HL-60/S4 (cell line): ENCODE measurements at regions not wholly inside any gene's neighbourhood (a gene's known extent, or its start where the extent isn't known, plus 50 kb on each side); places are given as distances from the start of the nearest gene placed in this dataset.

ENCODE experiments used
- in situ Hi-C: fragments of 300-500 bp; cut with MboI; formaldehyde crosslinking; loops from 2 replicates; pipeline ENCODE4 v1.14.3; 2022; ENCODE audit warnings: low sequenced_read_pairs

DNA sequence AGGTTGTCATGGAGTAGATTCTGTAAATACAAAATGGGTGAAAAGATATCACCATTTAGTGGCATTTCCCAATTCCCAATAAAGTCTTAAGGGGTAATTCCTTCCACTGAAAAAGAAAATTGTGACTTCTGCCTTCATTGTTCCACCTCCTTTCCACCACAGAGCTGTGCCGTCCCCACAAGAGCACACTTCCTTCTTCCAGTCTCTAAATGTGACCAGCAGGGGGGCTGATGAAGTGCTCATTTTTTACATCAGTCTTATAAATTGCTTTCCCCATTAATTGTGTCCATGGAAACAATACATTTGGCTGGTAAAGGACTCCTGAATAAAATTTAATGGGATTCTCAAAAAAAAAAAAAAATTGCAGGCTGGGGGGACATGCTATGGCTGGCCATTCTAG is 260.8 kb upstream of the PSMD7 start:
- in situ Hi-C loops: no loop called here

- in situ Hi-C loops: no loop called here
Observed at GRCh38 chr16:74034862-74035261, 261.8 kb upstream of the PSMD7 start.

- in situ Hi-C loops: no loop called here
Observed at GRCh38 chr16:74034200-74034599, 262.4 kb upstream of the PSMD7 start.

GRCh38 chr16:74033441-74033995 is 263.1 kb upstream of the PSMD7 start:
- in situ Hi-C loops: no loop called here

DNA sequence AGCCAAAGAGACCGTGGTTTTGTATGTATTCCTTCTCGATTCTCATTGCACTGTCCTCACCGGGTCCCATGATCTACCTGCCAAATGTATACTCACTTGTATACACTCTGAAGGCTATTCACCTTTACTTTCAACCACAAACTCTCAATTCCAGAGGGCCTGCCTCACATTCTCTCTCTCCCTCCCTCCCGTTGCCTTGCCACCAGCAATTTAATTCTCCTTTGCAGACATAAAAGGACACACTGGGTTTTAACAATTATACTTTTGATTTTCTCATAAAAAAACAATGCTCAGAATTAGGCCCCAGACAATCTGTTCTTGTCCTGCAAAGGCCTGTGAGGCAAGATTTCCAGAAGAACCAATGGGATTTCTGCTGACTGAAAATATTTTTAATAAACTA is 265.1 kb upstream of the PSMD7 start:
- in situ Hi-C loops: no loop called here

GRCh38 chr16:74030000-74030706 is 266.5 kb upstream of the PSMD7 start:
- in situ Hi-C loops: no loop called here

- in situ Hi-C loops: no loop called here
Observed at GRCh38 chr16:74029115-74029792, 267.4 kb upstream of the PSMD7 start.

DNA sequence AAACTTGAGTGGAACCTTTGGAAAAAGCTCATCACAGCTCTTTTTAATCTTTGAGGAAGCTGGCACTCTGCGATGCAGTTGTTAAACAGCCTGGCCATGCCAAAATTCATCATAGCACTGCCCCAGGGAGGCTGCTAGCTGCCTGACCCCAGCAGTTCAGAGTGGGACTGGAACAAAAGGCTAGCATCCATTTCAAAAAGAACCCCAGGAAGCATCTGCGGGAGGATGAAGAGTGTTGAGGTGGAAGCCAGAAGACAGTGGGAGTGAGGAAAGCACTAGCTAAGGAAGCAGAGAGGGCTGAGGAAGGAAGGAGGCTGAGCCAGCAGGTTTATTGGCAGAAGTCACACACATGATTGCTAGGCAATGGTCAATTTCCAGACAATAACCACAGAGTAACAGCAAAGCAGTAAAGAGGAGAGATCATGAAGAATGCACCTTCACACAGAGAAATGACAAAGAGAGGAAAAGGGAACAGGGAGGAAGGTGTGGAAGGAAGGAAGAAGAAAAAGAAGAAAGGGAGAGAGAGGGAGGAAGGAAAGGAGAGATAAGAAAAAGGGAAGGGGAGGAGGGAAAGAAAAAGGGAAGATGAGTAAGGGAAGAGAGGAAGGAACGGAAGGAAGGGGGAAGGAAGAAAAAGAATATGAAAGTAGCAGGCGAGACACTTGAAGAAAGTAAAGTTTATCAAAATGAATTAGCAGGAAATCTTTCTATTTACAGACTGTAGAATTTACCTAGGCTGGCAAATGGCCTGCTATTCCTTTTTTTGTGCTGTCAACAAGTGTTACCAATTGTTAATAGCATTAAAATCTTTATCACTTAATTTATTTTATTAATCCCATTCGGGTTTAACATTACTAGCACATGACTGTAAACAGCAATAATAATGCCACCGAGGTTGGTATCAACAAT is 270.0 kb upstream of the PSMD7 start:
- in situ Hi-C loops: no loop called here

GRCh38 chr16:74024953-74025352 is 271.7 kb upstream of the PSMD7 start:
- in situ Hi-C loops: no loop called here

DNA sequence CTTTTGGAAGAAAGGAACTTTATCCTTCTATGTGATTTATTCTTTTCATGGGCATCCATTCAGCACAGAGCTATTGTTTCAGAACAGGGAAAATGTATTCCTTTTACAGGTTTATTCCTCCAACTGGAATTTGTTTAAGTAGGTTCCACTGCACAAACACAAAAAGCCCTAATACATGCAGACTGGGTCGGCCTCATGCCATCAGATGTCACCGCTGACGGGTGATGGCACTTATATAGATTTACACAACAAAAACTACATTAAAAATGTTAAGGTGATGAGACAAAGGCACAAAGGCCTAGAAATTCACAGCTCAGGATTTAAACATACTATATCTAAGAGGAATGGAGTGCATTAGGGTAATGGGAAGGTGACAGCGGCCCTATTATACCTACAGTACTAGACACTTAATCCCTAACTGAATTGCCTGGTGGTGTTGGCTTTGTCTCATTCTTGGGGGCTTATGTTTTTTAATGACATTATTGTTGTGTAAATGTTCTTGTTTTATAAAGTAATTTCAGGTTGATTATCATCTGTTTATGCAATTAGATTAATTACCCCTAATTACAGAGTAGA is 276.4 kb upstream of the PSMD7 start:
- in situ Hi-C loops: no loop called here

DNA sequence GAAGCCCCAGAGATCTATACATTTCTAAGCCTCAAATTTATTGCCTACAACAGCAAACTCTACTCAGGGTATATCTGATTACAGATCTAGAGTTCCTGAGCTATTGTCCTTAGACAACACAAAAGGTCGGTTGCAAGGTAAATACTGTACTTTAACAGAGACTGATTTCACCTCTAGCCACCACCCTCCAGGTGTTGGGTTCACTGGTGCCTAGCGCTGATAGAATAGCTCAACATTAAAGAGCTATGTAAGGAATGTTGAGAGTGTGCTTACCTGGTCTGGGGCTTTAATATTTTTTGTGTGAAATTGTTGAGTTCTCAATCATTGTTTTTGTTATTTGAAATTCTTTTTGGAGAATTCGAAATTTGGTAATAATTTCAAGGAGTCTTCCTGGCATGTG is 277.0 kb upstream of the PSMD7 start:
- in situ Hi-C loops: no loop called here

DNA sequence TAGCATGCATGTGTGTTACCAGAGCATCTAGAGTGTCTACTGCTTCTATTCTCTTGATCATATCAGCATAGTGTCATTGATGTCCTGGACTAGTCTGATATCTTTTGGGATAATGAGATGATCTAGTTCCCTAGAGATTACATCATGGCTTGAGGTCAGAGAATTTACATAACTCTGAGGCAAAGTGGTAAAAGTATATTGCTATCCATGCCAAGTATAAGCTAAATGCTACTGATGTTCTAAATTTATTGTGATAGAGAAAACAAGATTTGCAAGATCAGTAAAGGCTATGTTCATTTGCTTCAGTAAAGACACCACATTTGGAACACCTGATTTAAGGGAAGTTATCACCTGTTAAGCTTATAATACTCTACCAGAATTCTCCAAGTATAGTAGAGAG is 280.7 kb upstream of the PSMD7 start:
- in situ Hi-C loops: no loop called here

- in situ Hi-C loops: no loop called here
Observed at GRCh38 chr16:73998707-73999106, 297.9 kb upstream of the PSMD7 start.

GRCh38 chr16:73997971-73998370 is 298.6 kb upstream of the PSMD7 start:
- in situ Hi-C loops: no loop called here

DNA sequence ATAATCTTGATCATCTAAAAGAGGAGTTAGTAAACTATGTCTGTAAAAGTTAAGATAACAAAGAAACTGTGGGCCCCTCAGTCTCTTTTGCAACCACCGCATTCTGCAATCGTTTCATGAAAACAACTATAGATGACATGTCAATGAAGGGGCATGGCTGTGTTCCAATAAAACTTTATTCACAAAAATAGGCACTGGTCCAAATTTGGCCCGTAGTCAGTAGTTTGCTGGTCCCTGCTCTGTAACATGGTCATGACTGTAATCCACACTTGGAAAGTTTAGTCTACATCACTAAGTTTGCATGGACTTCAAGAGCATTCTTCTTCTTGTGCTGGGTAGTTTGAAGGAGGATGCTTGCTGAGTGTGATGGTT is 299.3 kb upstream of the PSMD7 start:
- in situ Hi-C loops: no loop called here

GRCh38 chr16:73996624-73997339 is 299.8 kb upstream of the PSMD7 start:
- in situ Hi-C loops: no loop called here

DNA sequence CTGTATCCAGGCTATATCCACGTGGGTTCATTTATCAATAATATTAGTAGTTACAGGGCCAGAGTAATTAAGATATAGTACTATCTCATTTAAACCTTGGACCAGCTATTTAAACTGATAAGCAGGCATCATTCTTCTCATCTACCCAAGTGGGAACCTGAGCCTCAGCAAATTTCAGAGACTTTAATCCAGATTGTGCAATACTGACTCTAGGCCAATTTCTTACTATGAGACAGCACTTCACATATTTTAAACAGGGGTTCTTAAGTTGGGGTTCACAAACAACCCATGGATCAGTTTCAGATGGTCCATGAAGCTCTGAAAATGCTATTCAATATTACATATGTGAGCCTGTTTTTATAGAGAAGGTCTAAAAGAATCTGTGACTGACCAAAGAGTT is 302.7 kb upstream of the PSMD7 start:
- in situ Hi-C loops: no loop called here

DNA sequence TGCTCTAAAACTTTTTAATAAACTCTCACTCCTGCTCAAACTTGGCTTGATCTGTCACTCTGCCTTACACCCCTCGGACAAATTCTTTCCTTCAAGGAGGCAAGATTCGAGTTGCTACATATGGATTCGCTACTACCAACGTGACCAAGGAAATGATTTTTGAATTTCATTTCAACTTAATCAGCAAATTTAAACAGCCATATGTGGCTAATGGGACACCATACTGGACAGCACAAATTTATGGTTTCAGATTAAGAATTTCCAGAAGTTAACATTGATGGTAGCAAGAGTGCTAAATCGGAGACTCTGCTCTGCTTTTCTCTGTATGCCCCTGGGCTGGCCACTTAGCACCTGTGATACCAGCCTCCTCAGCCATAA is 318.2 kb upstream of the PSMD7 start:
- in situ Hi-C loops: no loop called here

DNA sequence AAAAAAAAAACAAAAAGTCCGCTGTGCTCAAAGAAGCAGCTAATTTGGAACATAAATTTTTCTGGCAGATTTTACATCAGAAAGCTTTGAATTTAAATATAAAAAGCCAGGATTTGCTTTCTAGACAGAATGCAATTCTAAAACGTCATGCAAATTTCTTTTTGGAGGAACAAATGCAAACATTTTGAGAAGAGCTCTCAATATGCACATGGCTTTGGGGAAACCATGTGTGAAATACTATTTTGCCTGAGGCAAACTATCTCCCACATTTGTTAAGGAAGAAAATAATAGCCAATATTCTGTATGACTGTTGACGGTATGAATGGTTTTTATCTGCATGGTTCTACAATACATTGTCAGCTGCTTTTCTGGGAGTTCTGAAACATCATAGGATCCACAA is 320.0 kb upstream of the PSMD7 start:
- in situ Hi-C loops: no loop called here

DNA sequence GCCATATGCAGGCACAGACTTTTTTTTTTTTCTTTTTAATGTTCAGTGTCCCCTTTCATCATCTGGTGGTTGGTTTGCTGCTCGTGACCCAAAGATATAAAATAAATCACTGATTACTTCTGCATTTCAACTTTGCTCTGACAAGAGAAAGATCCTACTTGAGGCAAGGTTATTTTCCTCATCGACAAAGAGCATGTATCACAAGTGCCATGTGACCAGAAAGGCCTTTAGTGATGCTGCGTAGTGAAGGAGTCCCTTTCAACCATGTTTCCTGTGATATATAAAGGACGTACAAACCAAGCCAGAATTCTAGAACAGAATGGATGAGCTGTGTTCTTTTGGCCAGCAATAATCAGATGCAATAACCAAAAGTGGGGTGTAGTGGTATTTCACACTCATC is 323.4 kb upstream of the PSMD7 start:
- in situ Hi-C loops: no loop called here

DNA sequence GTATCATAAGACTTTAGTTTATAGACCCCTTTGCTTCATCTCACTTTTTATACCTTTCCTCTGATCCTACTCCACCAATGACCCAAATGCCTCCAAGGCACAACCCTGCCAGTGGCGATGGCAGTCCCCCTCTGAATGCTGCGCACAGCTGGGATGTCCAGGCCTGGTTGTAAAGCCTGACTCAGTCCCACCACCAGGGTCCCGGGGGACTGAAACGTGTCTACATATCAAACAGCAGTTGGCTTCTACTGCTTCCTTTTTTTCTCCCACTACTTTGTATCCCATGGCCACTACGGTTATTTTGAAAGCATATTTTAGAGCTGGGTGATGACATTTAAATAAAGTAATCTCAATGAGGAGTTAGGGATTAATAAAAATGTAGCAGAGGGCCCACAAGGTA is 329.8 kb upstream of the PSMD7 start:
- in situ Hi-C loops: no loop called here
